Endothelial cell of umbilical vein (primary cell): ENCODE measurements at regions not wholly inside any gene's neighbourhood (a gene's known extent, or its start where the extent isn't known, plus 50 kb on each side); places are given as distances from the start of the nearest gene placed in this dataset.

ENCODE experiments used
- BruUV-seq: library from RNA; stranded (reverse); fragments of 400-500 nt; replicated peaks from 2 replicates; lab custom pipeline; 2021; lab: Mats Ljungman, UMichigan
- CTCF ChIA-PET: fragments of 300-600, 350-600 bp; sonication (Branson Sonifier 250); formaldehyde crosslinking; loops from one replicate; lab custom pipeline; 2021; ENCODE audit warnings: antibody characterized with exemption, inconsistent platforms; lab: Charles Lee
- POLR2A ChIA-PET: fragments of 300-600, 350-600 bp; sonication (Branson Sonifier 250); formaldehyde crosslinking; loops from one replicate; lab custom pipeline; 2021; ENCODE audit warnings: antibody characterized with exemption, inconsistent platforms; lab: Charles Lee
- DNase-seq: peaks from one replicate; pipeline ENCODE4 v3.0.0-alpha.2; 2011; ENCODE audit warnings: low read depth, low spot score
- FAIRE-seq: peaks from 2 replicates; lab custom pipeline; 2011; peaks lifted over from hg19 to GRCh38; lab: Jason Lieb, UNC
- H2AFZ ChIP-seq: 2 replicates; pipeline ENCODE4 v1.6.0; 2012; ENCODE audit warnings: low read depth, low read length, control low read depth, inconsistent platforms
- H3K27ac ChIP-seq: 2 replicates; pipeline ENCODE4 v1.5.1; 2011; ENCODE audit warnings: low read depth, mild to moderate bottlenecking, control low read depth, low read length, moderate library complexity; ENCODE audit not compliant: insufficient read depth
- H3K27me3 ChIP-seq, 2 experiments: 2 replicates each; pipeline versions ENCODE4 v1.6.0 to v1.6.1; 2011; ENCODE audit warnings: low read length in 2 of 2, mixed read lengths in 1 of 2; ENCODE audit not compliant: control insufficient read depth in 2 of 2, insufficient read depth in 2 of 2
- H3K36me3 ChIP-seq, 2 experiments: 2 replicates in 1 of 2; 3 replicates in 1 of 2; pipeline ENCODE4 v1.5.1; 2011; ENCODE audit warnings: low read length in 2 of 2, mild to moderate bottlenecking in 1 of 2, moderate library complexity in 1 of 2; ENCODE audit not compliant: control insufficient read depth in 2 of 2, insufficient read depth in 2 of 2; ENCODE audit errors: extremely low read depth in 1 of 2
- H3K4me1 ChIP-seq: 3 replicates; pipeline ENCODE4 v1.5.1; 2011; ENCODE audit warnings: mild to moderate bottlenecking, low read length; ENCODE audit not compliant: control insufficient read depth, insufficient read depth; ENCODE audit errors: extremely low read depth
- H3K4me2 ChIP-seq: 2 replicates; pipeline ENCODE4 v1.6.1; 2011; ENCODE audit warnings: low read length, control low read depth, mixed read lengths; ENCODE audit not compliant: insufficient read depth
- H3K4me3 ChIP-seq, 3 experiments: fragments of 200-600 bp in 1 of 3; sonication (generic), shearing (Covaris generic) in 1 of 3; replicated peaks in 1 of 3; 2 replicates each; pipeline ENCODE4 v1.5.1; 2011 to 2016; ENCODE audit warnings: control low read depth in 3 of 3, low read length in 3 of 3, mild to moderate bottlenecking in 2 of 3, inconsistent platforms in 1 of 3, low read depth in 1 of 3, moderate library complexity in 1 of 3; ENCODE audit not compliant: insufficient read depth in 1 of 3
- H3K79me2 ChIP-seq: 2 replicates; pipeline ENCODE4 v1.6.0; 2012; ENCODE audit warnings: low read length, inconsistent platforms; ENCODE audit not compliant: control insufficient read depth, insufficient read depth
- H3K9ac ChIP-seq: replicated peaks from 2 replicates; pipeline ENCODE3; 2011; ENCODE audit warnings: low read length, control low read depth; ENCODE audit not compliant: insufficient read depth; ENCODE audit errors: extremely low read depth
- H3K9me1 ChIP-seq: replicated peaks from 3 replicates; pipeline ENCODE4 v1.6.0; 2011; ENCODE audit warnings: mild to moderate bottlenecking, low read length; ENCODE audit not compliant: control insufficient read depth, insufficient read depth; ENCODE audit errors: extremely low read depth
- H3K9me3 ChIP-seq: replicated peaks from 2 replicates; pipeline ENCODE4 v1.5.1; 2012; ENCODE audit warnings: low read length, inconsistent platforms; ENCODE audit not compliant: control insufficient read depth, insufficient read depth
- H4K20me1 ChIP-seq: replicated peaks from 2 replicates; pipeline ENCODE3; 2011; ENCODE audit warnings: mild to moderate bottlenecking, low read length; ENCODE audit not compliant: control insufficient read depth, insufficient read depth; ENCODE audit errors: extremely low read depth
- CTCF ChIP-seq, 2 donors: IDR thresholded peaks; 1 replicate in 1 of 2; 2 replicates in 1 of 2; pipeline ENCODE4 v1.5.1; 2011; ENCODE audit warnings: low read length in 2 of 2, mild to moderate bottlenecking in 2 of 2, moderate library complexity in 2 of 2, control low read depth in 1 of 2, inconsistent platforms in 1 of 2, low read depth in 1 of 2; ENCODE audit not compliant: insufficient read depth in 1 of 2; ENCODE audit errors: extremely low read depth in 1 of 2
- EZH2 ChIP-seq: IDR thresholded peaks from 2 replicates; pipeline ENCODE4 v1.6.1; 2012; ENCODE audit warnings: borderline replicate concordance, low read depth, mild to moderate bottlenecking, moderate library complexity, low read length, inconsistent platforms; ENCODE audit not compliant: severe bottlenecking
- FOS ChIP-seq: IDR thresholded peaks from 2 replicates; pipeline ENCODE4 v1.6.1; 2011; ENCODE audit warnings: mild to moderate bottlenecking, low read length, moderate library complexity, borderline replicate concordance; ENCODE audit not compliant: insufficient read depth
- GATA2 ChIP-seq: IDR thresholded peaks from 2 replicates; pipeline ENCODE4 v1.7.0; 2011; ENCODE audit warnings: low read depth, mild to moderate bottlenecking, moderate library complexity, mixed read lengths, low read length; ENCODE audit not compliant: insufficient read length, insufficient read depth
- JUN ChIP-seq: IDR thresholded peaks from 2 replicates; pipeline ENCODE4 v1.6.1; 2011; ENCODE audit warnings: borderline replicate concordance, low read depth; ENCODE audit not compliant: insufficient read length, insufficient read depth
- MAX ChIP-seq: IDR thresholded peaks from 2 replicates; pipeline ENCODE4 v1.6.1; 2011; ENCODE audit not compliant: insufficient read depth, insufficient read length
- MYC ChIP-seq: IDR thresholded peaks from one replicate; pipeline ENCODE4 v1.6.1; 2011; ENCODE audit warnings: mild to moderate bottlenecking, low read depth, low read length
- POLR2A ChIP-seq: IDR thresholded peaks from 2 replicates; pipeline ENCODE4 v1.6.1; 2012; ENCODE audit warnings: low read depth, mild to moderate bottlenecking, control low read depth, low read length
- POLR2AphosphoS5 ChIP-seq: IDR thresholded peaks from 2 replicates; pipeline ENCODE4 v1.6.1; 2012; ENCODE audit warnings: low read depth, mild to moderate bottlenecking, control low read depth, low read length, moderate library complexity; ENCODE audit not compliant: insufficient read depth
- dilution Hi-C: fragments of 300-500 bp; cut with MboI; formaldehyde crosslinking; loops from one replicate; pipeline ENCODE4 v1.15.0; 2019; ENCODE audit warnings: low sequenced_read_pairs; ENCODE audit not compliant: extremely low pct_ligation_motif_present
- intact Hi-C: fragments of 100-400 bp; cut with micrococcal nuclease; formaldehyde crosslinking; loops from one replicate; pipeline ENCODE4 v1.10.0; 2022

GRCh38 chr15:26160343-26160742 is 297.2 kb upstream of the ATP10A start:
- H3K9me3 ChIP-seq: peaks cover 6% of the 10 kb centered on the region
- H4K20me1 ChIP-seq: no peaks in the 10 kb centered on the region
- H3K36me3 ChIP-seq: no peaks in the 10 kb centered on the region
- no peak overlapping the region for H3K4me3 ChIP-seq
- H3K79me2 ChIP-seq: no peaks in the 10 kb centered on the region
- no peaks in the 10 kb centered on the region for H3K27me3 ChIP-seq
- H3K9me1 ChIP-seq: no peaks in the 10 kb centered on the region
- no peak overlapping the region for H3K9ac ChIP-seq
- no TSS peak for BruUV-seq
- DNase-seq (no peak), FAIRE-seq (no peak)
- dilution Hi-C loops: no loop called here
- no peak overlapping the region for H3K27ac ChIP-seq
- H3K4me2 ChIP-seq: no peak overlapping the region
- H2AFZ ChIP-seq: no peak overlapping the region
- ChIA-PET POLR2A (no interaction called here), CTCF (no interaction called here)
- no peak for TF ChIP-seq JUN
- no peak for TF ChIP-seq FOS
- TF ChIP-seq EZH2: no peak
- no peak for TF ChIP-seq GATA2
- TF ChIP-seq CTCF (IDR thresholded peaks at IDR 0.05; ENCODE audit: extremely low read depth in 1 of 2, insufficient read depth in 1 of 2, low read depth in 1 of 2, low read length in 2 of 2): no peak
- TF ChIP-seq POLR2AphosphoS5: no peak
- TF ChIP-seq POLR2A: no peak
- TF ChIP-seq MYC: no peak
- no peak for TF ChIP-seq MAX
- no peaks in the 10 kb centered on the region for H3K4me1 ChIP-seq
- intact Hi-C loops: no loop called here
